ENCODE measurements at regions not wholly inside any gene's neighbourhood (a gene's known extent, or its start where the extent isn't known, plus 50 kb on each side); places are given as distances from the start of the nearest gene placed in this dataset.

DNA sequence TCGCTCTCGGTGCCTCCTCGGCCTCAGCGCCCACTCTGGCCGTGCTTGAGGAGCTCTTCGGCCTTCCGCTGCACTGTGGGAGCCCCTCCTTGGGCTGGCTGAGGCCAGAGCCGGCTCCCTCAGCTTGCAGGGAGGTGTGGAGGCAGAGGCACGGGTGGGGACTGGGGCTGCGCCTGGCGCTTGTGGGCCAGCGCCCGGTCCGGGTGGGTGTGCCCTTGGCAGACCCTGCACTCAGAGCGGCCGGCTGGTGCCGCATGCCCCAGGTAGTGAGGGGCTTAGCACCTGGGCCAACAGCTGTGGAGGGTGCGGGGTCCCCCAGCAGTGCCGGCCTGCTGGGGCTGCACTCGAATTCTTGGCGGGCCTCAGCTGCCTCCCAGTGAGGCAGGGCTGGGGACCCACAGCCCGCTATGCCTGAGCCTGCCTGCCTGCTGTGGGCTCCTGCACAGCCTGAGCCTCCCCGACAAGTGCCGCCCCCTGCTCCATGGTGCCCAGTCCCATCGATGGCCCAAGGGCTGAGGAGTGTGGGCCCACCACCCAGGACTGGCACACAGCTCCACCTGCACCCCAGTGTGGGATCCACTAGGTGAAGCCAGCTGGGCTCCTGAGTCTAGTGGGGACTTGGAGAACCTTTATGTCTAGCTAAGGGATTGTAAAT is 2085.2 kb upstream of the ACO1 start:
- TF ChIP-seq, protein P1, sequence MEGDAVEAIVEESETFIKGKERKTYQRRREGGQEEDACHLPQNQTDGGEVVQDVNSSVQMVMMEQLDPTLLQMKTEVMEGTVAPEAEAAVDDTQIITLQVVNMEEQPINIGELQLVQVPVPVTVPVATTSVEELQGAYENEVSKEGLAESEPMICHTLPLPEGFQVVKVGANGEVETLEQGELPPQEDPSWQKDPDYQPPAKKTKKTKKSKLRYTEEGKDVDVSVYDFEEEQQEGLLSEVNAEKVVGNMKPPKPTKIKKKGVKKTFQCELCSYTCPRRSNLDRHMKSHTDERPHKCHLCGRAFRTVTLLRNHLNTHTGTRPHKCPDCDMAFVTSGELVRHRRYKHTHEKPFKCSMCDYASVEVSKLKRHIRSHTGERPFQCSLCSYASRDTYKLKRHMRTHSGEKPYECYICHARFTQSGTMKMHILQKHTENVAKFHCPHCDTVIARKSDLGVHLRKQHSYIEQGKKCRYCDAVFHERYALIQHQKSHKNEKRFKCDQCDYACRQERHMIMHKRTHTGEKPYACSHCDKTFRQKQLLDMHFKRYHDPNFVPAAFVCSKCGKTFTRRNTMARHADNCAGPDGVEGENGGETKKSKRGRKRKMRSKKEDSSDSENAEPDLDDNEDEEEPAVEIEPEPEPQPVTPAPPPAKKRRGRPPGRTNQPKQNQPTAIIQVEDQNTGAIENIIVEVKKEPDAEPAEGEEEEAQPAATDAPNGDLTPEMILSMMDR (IDR thresholded peaks at IDR 0.05), result no peak
- TF ChIP-seq EZH2phosphoT487 (IDR thresholded peaks at IDR 0.05) (no peak), EZH2 (IDR thresholded peaks at IDR 0.05) (no peak)

All from neural progenitor cell (in vitro differentiated cells).